K562 (cell line): ENCODE measurements at regions not wholly inside any gene's neighbourhood (a gene's known extent, or its start where the extent isn't known, plus 50 kb on each side); places are given as distances from the start of the nearest gene placed in this dataset.
A peak's percentile ranks its signal among the peaks of the same experiment; 100 is the strongest.

Experiments used
- ADNP ChIP-seq: fragments of 200-800 bp; sonication (Bioruptor generic); IDR thresholded peaks from 2 replicates; pipeline ENCODE4 v1.6.1; 2016; ENCODE audit warnings: missing genetic modification characterization, missing compliant biosample characterization
- C11orf30 ChIP-seq: fragments of 450-650 bp; IDR thresholded peaks from 2 replicates; pipeline ENCODE4 v1.6.1; 2016; ENCODE audit warnings: low read depth, mild to moderate bottlenecking
- CCNT2 ChIP-seq: IDR thresholded peaks from 2 replicates; pipeline ENCODE4 v1.6.1; 2011; ENCODE audit warnings: borderline replicate concordance, low read depth, mild to moderate bottlenecking, moderate library complexity, mixed read lengths, low read length; ENCODE audit not compliant: insufficient read length; ENCODE audit errors: extremely low read depth
- FOSL1 ChIP-seq: fragments of 200-800 bp; sonication (Bioruptor generic); conservative IDR thresholded peaks from 2 replicates; pipeline ENCODE4 v1.6.1; 2016; ENCODE audit warnings: missing genetic modification characterization, missing compliant biosample characterization
- JUN ChIP-seq, 2 experiments: sonication (generic) in 1 of 2; formaldehyde crosslinking in 1 of 2; IDR thresholded peaks; 2 replicates each; pipeline versions ENCODE4 v1.6.1 to v1.8.0; 2012 to 2022; ENCODE audit warnings: borderline replicate concordance in 2 of 2, mild to moderate bottlenecking in 2 of 2, improper control_type of control experiment in 1 of 2, low read depth in 1 of 2, low read length in 1 of 2, missing genetic modification reagents in 1 of 2
- MAFK ChIP-seq: IDR thresholded peaks from 2 replicates; pipeline ENCODE4 v1.6.1; 2011; ENCODE audit warnings: low read length, improper control_type of control experiment
- MTA3 ChIP-seq: fragments of 450-650 bp; formaldehyde crosslinking; IDR thresholded peaks from 2 replicates; pipeline ENCODE4 v1.6.1; 2017; ENCODE audit warnings: mild to moderate bottlenecking, borderline replicate concordance
- NCOA2 ChIP-seq, 2 experiments: fragments of 450-650 bp; IDR thresholded peaks; 2 replicates each; pipeline ENCODE4 v1.6.1; 2018; ENCODE audit warnings: mild to moderate bottlenecking in 2 of 2, moderate library complexity in 1 of 2; ENCODE audit not compliant: partially characterized antibody in 2 of 2
- NFE2 ChIP-seq: IDR thresholded peaks from 2 replicates; pipeline ENCODE4 v1.6.1; 2014; ENCODE audit warnings: antibody characterized with exemption, low read depth
- ZNF184 ChIP-seq: sonication (generic); formaldehyde crosslinking; IDR thresholded peaks from 2 replicates; pipeline ENCODE4 v1.5.0; 2020; ENCODE audit warnings: missing genetic modification reagents
- TF ChIP-seq, protein P1 (sequence below): IDR thresholded peaks from 2 replicates; pipeline ENCODE4 v1.6.1; 2012; ENCODE audit warnings: low read depth, low read length, improper control_type of control experiment, borderline replicate concordance
- TF ChIP-seq, protein P2 (sequence below): sonication (generic); formaldehyde crosslinking; IDR thresholded peaks from 2 replicates; pipeline ENCODE4 v1.8.1; 2023; ENCODE audit warnings: mild to moderate bottlenecking, missing genetic modification reagents
- TF ChIP-seq, protein P3 (sequence below): fragments of 250-450 bp; sonication (Bioruptor Pico); IDR thresholded peaks from 2 replicates; pipeline ENCODE4 v1.5.0; 2021; ENCODE audit warnings: mild to moderate bottlenecking, moderate library complexity
- TF ChIP-seq, protein P4 (sequence below), 2 experiments: fragments of 450-650 bp in 1 of 2; sonication (generic) in 1 of 2; formaldehyde crosslinking in 1 of 2; IDR thresholded peaks in 1 of 2; conservative IDR thresholded peaks in 1 of 2; 2 replicates each; pipeline versions ENCODE4 v1.6.1 to v1.8.1; 2016 to 2023; ENCODE audit warnings: mild to moderate bottlenecking in 2 of 2, moderate library complexity in 2 of 2, inconsistent platforms in 1 of 2, missing genetic modification reagents in 1 of 2

DNA sequence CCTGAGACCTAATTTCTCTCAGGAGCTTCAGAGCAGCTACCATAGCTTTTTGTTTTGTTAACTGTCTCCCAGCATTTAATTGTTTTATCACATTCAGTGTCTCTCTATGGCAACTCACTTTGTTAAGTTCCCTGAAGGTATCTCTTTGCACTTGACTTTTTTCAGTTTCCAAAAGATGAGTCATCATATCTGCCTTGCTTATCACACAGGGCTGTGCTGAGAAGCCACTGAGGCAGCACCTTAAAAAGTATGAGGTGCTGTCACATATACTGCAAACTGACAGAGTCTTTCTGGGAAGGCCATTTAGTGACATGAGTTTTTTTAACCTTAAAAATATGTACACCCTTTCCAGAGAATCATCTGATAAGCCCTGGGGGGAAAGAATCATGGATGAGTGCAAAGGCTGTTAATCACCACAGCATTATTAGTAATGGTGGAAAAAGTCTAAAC lies 56.8 kb downstream of the PPP1R3C start (continued):
- TF ChIP-seq, protein P1, sequence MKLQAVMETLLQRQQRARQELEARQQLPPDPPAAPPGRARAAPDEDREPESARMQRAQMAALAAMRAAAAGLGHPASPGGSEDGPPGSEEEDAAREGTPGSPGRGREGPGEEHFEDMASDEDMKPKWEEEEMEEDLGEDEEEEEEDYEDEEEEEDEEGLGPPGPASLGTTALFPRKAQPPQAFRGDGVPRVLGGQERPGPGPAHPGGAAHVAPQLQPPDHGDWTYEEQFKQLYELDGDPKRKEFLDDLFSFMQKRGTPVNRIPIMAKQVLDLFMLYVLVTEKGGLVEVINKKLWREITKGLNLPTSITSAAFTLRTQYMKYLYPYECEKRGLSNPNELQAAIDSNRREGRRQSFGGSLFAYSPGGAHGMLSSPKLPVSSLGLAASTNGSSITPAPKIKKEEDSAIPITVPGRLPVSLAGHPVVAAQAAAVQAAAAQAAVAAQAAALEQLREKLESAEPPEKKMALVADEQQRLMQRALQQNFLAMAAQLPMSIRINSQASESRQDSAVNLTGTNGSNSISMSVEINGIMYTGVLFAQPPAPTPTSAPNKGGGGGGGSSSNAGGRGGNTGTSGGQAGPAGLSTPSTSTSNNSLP = peak; percentile 21; the same call in 1 of the 2 replicates
- TF ChIP-seq MAFK = peak; percentile 66; the same call in 1 of the 2 replicates
- TF ChIP-seq FOSL1 (tag) = peak; percentile 89
- 0 out of 2 replicates have a peak, but pooled peaks have one; percentile 51 for TF ChIP-seq JUN (IDR thresholded peaks at IDR 0.05; ENCODE audit: borderline replicate concordance, low read depth, low read length)
- no peak for TF ChIP-seq JUN (CRISPR knock-in tag; IDR thresholded peaks at IDR 0.05; ENCODE audit: borderline replicate concordance)
- TF ChIP-seq, protein P2, sequence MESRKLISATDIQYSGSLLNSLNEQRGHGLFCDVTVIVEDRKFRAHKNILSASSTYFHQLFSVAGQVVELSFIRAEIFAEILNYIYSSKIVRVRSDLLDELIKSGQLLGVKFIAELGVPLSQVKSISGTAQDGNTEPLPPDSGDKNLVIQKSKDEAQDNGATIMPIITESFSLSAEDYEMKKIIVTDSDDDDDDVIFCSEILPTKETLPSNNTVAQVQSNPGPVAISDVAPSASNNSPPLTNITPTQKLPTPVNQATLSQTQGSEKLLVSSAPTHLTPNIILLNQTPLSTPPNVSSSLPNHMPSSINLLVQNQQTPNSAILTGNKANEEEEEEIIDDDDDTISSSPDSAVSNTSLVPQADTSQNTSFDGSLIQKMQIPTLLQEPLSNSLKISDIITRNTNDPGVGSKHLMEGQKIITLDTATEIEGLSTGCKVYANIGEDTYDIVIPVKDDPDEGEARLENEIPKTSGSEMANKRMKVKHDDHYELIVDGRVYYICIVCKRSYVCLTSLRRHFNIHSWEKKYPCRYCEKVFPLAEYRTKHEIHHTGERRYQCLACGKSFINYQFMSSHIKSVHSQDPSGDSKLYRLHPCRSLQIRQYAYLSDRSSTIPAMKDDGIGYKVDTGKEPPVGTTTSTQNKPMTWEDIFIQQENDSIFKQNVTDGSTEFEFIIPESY = no peak
- TF ChIP-seq MTA3 = no peak
- peak; percentile 55; the same call in 1 of the 2 replicates for TF ChIP-seq ADNP (tag)
- peak; percentile 73 for TF ChIP-seq NFE2
- TF ChIP-seq, protein P3, sequence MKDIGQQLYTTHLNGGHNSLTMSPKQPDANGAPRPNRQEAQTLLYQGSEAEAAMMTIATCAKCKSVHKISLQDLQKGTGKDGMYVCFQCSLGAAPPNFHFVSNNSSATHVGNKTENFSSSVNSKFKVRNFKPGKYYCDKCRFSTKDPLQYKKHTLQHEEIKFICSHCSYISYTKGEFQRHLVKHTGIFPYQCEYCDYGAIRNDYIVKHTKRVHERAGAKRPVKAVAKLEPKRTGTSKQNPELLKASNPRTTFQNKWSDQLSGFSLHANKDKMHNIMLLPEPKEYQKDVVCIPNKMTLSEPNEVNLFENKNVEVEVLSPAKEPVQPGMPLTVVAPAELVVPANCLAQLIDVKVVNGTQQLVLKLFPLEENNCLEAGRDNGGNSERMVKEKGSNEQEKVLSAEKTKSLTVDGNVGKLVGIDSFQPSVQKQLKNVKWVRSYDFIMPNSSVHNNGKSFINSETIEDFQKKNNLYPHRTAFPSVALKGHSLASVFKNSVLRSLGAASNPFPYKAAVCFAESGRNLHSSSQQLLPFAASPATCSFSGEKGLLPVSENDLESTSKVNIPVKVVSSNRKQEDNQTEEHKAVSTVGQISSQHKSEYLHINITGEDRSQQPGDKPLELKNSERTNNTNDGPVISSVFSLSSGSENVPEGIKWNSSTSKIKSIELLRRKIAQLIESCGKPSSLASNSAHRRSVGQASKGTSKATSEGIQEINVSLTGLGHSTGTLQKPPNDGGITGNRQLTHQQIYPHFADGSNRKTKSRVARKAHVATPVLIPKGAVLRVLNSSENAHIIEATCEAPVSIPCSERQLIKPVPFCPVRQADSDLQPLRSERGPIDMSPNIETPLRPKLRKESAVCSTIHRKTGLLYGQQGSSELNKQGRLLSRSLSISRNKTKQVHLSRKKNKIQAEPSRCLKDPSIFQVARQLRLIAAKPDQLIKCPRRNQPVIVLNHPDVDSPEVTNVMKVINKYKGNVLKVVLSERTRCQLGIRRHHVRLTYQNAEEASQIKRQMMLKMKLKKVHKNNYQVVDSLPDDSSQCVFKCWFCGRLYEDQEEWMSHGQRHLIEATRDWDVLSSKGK = no peak
- TF ChIP-seq CCNT2 = peak; percentile 15
- TF ChIP-seq, protein P4, sequence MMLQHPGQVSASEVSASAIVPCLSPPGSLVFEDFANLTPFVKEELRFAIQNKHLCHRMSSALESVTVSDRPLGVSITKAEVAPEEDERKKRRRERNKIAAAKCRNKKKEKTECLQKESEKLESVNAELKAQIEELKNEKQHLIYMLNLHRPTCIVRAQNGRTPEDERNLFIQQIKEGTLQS (IDR thresholded peaks at IDR 0.05) = peak; percentile 95
- TF ChIP-seq, protein P4 (CRISPR knock-in tag; conservative IDR thresholded peaks at IDR 0.05) = peak; percentile 47; the same call in 1 of the 2 replicates
- TF ChIP-seq ZNF184 (CRISPR knock-in tag) = no peak
- peak; percentile 93 for TF ChIP-seq C11orf30
- peak in 1 of 2 experiments; percentile 25 for TF ChIP-seq NCOA2 (IDR thresholded peaks at IDR 0.05; ENCODE audit: partially characterized antibody in 2 of 2)
- TF ChIP-seq, all 486 proteins: peak for 22
